Stimulated activated CD4-positive, alpha-beta T cell treated with anti-CD3 and anti-CD28 coated beads, Interleukin-2, amount 100 ng/mL, for 24 hours (primary cell): ENCODE measurements at regions not wholly inside any gene's neighbourhood (a gene's known extent, or its start where the extent isn't known, plus 50 kb on each side); places are given as distances from the start of the nearest gene placed in this dataset.
"Not testable (repeated sequence)": the region's sequence is repeated elsewhere in the genome, so short reads cannot be mapped to it uniquely, and the experiment has no call there.

ENCODE experiments used
- DNase-seq, 2 donors: peaks; one replicate each; pipeline ENCODE4 v3.0.0-alpha.2; 2020

DNA sequence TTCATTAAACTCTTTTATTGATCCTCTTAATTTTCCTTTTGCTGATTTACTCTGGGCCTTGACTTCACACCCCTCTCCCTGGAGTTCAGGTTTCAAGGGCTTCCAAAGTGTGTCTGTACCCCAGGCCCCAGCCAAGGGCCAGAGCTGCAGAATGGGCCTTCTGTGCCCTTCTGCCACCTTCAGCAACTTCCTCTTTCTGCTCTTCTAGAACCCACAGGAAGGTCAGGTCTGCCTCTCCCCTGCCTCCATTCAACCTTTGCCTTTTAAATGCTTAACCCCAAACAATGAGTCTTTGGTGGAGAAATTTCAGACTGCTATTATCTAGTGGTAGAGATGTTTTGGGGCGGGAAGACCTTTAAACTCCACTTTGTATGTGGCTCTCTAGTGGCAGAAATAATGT is 63.1 kb downstream of the TSN start:
- no peak for DNase-seq

DNA sequence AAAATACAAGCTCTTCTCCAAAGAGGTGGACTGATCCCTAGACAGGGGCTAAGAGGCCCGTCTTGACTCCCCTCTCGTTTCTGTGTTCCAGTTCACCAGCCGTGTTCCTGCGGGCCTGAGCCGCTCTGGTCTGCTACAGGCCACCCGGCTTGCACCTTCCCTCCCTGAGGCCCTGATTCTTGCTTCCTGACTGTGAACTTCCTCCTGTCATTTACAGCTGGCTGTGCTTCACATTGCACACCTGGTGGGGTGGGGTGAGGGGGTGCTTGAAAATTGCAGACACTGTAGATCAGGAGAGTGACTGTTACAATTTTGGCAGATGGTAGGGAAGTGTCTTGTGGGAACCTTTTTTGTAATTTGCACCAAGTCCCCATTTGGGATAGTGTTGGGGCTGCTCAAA is 64.4 kb downstream of the TSN start:
- DNase-seq = no peak

DNA sequence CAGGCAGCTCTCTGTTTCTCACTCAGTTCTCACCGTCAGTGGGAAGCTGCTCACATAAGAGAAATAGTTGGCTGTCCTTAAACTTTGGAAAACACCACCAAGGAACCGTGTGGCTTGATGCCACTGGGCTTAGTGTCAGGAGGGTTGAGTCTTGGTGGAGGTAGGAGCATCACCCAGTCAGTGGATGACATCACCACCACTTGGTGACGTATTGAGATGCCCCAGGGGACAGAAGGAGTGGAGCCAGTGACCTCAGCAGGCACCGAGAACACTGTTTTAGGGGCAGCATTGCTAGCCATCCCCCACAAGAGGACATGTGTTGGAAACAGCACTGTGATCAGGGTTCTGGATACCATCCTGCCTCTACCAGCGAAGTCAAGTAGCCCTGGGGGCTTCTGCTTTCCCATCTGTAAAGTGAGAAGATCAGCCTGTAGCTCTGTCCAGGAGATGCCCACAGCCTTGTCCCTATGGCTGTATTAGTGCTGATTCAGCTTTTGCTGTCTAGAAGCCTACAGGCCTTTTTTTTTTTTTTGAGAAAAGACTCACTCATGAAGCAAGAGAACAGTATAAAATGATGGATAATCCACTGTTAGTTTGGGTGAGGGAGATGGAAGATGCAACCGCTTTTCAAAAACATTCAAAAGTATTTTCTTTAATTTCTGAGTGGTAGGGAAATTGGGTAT is 66.2 kb downstream of the TSN start:
- DNase-seq = no peak

DNA sequence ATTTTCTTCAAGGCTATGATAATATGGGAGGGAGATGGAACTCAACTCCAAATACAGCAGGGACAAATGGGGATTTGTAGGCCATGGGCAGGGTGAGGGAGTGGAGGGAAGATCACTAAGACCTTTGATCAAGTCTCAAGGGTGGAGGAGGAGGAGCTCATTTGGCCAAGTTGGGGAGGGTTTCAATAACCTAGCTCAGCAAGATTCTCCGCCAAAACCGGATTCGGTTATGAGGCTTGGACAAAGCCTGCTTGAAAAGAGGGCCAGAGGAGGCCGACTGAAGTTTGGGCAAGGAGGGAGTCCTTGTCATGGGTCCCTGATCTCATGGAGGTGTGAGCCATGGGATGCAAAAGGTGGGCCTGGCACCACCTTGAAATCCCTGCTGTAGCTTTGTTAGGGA is 68.8 kb downstream of the TSN start:
- no peak for DNase-seq

DNA sequence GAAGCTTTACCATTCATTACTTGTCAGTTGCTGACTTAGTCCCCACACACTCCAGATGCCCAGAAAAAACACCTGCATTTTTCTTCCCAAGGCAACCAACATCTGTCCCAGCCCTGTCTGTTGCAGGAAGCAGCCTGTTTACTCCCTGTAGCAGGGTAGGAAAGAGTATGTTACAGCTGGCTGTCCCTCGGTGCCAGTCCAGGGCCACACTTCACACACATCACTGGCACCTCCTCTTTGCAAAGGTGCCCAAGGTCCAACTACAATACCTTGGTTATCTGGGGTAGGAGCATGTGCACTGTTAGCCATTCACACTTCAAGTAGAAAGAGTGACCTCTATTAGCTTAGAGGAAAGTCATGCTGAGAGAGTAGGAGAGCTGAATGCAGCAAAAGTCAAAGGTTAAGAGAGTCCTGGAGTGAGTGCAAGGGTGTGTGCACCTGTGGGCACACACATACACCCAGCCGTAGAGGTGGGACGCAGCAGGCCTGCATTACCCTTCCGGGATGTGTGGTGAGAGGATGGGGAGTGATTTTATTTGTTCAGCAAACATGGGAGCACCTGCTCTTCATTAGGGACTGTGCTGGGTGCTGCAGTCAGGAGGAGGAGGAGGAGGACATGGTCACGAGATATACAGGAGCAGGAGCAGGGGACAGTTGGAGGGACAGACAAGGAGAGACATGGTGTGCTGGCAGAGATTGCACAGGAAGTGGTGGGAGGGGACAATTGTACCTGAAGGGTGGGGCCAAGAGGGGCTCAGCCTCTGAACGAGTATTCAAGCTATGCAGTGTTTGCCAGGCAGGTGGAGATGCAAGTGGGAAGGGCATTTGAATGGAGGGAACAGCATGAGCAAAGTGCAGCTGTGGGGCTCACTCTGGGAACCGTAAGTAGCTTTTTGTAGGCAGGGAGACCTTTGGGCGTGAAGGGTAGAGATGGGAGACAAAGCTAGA is 69.8 kb downstream of the TSN start:
- DNase-seq = no peak

DNA sequence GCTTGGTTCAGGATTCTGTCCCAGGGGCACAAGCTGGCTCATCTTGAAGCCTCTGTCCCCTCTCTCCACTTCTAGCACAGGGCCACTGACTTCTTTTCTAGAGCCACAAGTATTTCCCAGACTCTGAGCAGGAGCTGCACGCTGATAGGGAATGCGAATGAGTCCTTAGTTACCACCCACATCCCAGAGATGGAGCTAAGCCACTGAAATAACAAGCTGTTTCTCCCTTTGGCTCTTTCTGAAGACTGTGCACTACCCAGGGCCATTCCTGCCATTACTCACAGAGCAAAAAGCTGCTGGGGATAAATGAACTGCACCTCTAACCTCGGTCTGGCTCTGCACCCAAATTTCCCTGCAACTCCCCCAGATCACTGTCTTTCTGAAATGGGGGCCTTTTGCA is 70.6 kb downstream of the TSN start:
- no peak for DNase-seq

DNA sequence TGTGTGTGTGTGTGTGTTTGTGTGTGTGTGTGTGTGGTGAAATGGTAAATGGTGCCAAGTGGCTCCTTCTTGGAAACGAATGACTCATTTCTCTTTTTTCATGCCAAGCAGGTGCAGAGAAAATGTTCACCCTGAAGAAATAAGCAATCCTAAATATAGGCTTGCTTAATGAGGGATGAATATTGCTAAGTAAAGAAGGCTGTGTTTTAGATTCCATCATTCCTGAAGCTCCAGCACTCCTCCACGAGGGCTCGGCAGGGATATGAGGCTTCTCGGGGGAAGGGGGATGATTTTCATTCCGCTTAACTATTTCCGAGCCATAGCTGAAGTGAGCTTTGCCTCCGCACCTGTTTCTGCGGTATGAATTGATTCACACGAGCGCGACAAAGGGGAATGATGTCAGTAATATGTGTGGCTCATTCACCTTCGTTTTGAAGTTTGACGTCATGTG is 72.9 kb downstream of the TSN start:
- no peak for DNase-seq

DNA sequence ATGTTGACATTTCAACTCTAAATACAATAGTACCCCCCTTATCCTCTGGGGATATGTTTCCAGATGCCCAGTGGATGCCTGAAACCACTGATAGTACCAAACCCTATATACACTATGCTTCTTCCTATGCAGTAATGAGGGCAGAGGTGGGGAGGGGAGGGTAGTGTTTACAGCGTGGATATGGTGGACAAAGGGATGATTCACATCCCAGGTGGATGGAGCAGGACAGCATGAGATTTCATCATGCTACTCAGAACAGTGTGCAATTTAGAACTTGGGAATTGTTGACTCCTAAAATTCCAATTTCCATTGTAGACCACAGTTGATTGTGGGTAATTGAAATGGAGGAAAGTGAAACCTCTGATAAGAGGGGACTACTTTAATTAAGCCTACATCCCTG is 75.4 kb downstream of the TSN start:
- no peak for DNase-seq

DNA sequence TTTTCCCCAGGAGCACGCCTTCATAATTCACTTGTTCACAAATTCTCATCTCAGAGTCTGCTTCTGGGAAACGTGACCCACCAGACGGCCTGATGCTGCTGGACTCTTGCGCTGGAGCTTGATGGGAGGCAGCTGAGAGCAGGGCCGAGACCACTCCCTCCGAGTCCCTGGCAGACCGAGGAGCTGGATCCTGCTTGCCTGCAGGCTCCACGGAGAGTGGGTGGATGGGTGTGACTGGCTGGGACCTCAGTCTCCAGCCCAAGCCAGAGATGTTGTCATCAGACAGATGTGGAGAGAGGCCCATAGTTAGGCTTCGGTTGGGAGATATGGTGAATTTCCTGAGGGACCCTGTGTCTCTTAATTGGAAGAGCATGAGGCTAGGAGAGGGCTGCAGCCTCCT is 76.4 kb downstream of the TSN start:
- DNase-seq = no peak

DNA sequence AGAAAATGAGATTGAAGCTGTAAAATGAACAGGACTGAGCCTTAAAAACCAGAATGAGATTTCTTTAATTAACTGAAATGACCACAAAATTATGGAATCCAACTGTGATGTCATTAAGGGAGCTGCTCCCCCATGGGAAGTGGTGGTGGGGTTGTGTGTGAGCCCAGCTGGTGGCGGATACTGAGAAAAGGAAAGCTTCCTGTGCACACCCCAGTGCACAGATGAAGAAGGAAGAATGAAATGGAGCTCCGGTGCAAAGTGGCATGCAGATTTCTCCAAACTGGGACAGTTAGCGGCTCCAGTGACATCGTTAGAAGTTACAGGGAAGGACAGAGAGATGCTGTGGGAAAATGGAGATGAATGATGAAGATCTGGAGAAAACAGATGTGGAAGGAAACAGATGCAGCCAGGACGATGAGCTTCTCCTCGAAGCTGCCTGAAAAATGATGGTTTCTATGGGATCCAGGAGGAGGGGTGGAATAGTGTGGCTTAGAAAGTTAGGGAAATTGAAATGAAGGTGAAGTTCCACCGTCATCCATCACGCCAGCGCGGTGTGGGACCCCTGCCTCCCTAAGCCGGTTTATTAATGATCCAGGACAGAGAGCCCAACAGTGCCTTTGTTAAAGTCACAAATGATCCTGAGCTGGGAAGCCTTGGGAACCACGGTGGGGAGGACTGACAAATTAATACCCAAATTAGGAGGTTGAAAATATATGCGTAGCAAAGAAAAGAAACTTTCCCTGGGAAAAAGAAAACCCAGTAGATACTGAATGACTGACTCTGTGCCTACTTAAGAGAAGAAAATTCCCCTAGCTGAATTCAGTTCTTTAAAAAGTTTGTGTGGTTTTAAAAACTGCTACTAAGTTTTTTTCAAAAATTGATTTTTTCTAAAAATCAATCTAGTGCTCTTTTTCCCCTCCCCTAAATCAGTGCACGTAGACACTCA is 77.2 kb downstream of the TSN start:
- no peak for DNase-seq

DNA sequence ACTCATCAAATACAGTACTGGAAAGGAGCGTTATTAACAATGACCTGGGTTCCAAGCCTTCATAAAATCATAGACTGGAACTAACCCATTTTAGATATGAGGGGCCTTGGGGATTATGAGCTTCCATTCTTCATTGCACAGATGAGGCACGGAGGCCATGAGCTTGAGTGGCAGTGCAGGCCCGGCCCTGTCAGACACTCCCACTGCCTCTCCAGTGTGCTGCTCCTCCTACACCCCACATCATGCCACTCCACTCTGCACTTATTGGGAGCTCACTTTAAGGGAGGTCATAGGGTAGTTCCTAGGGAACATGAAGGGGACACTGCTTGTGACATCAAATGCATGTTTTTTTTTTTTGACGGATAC is 77.9 kb downstream of the TSN start:
- DNase-seq = no peak

DNA sequence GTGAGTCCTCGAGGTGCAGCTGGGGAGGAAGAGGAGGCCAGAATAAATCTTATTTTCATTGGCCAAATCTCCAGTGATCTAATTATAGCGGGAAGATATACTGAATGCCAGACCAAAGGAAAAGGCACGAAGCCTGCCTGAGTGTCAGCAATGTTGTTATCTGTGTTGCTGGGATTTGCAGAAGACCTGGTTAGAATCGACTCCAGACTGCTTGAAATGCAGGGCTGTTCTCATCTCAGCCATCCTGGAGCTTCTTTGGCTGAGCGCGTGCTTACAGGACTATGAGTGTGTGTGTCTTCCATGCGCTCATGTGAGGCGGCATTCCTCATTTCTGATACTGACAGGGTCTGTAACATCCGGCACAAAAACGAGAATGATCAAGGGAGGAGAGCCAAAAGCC is 81.2 kb downstream of the TSN start:
- no peak for DNase-seq

DNA sequence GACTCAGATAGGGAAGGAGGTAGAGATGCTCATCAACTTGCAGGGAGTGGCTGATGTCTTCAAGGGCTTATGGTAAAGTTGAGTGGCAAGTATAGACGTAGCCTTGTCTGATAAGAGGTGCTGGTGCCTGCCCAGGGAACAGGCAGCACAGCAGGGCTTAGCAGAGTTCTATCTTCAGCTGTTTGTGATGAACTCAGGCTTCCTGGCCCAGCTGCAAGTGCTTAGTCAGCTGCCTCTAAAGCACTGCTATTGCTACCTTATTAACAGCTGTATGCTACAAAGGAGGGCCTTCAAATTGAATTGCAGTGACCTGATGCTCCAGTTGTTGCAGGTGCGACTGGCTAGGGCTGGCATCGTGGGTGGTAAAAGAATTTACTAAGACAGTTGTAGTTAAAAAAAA is 82.1 kb downstream of the TSN start:
- no peak for DNase-seq

DNA sequence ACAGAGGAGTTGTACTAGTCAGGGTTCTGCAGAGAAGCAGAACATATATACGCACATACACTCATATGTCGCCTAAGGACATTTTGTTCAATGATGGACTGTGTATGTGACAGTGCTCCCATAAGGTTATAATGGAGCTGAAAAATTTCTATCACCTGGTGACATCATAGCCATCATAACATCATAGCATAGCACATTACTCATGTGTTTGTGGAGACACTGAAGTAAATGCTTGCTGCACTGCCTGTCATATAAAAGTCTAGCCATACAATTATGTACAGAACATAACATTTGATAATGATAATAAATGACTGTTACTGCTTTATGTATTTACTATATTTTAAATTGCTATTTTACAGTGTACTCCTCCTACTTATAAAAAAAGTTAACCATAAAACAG is 83.1 kb downstream of the TSN start:
- DNase-seq = no peak

DNA sequence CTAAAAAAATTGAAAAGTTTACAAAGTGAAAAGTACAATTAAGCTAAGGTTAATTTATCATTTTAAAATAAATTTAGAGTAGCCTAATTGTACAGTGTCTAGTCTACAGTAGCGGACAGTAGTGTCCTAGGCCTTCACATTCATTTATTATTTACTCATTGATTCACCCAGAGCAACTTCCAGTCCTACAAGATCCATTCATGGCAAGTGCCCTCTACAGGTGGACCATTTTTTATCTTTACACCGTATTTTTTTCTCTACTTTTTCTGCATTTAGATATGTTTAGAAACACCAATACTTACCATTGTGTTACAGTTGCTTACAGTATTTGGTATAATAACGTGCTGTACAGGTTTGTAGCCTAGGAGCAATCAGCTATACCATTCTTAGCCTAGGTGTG is 84.1 kb downstream of the TSN start:
- DNase-seq = no peak

DNA sequence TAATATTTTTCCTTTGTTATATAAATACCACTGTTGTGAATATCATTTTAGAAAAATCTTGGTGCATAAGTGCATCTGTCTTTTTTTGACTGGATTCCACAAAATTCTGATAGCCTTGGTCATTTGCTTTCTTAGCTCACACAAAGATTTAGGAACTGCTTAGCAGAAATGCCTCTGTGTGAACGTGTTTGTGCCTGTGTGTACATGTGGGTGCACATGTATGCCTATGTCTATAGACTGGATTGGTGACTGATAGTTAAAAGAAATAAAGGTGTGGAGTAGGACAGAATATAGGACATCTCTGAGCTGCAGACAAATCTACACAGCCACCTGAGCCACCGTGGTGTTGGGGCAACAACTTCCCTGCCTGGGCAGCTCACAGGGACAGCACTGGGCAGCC is 93.8 kb downstream of the TSN start:
- no peak for DNase-seq

DNA sequence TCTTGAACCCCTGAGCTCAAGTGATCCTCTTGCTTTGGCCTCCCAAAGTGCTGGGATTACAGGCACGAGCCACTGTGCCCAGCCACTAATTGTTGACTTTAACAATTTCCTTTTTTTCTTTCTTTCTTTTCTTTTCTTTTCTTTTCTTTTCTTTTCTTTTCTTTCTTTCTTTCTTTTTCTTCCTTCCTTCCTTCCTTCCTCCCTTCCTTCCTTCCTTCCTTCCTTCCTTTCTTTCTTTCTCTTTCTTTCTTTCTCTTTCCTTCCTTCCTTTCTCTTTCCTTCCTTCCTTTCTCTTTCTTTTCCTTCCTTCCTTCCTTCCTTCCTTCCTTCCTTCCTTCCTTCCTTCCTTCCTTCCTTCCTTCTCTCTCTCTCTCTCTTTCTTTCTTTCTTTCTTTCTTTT is 97.7 kb downstream of the TSN start:
- DNase-seq = not testable (repeated sequence)

DNA sequence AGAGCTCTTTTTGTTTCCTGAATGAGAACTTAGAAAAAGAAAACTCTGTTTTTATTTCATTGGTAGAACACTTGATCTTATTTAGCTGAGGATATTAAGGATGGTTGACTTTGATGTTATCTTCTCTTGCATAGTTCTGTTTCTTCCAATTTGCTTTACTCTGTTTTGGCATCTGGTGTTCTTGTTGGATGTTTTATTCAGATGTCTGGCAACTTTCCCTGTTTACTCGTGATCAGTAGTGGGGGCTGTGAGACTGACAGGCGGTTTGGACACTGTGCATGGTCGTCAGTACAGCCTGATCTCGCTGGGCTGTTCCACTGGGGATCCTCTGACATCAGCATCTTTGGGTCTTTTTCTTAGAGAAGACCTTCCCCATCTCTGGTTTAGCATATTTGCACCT is 100.1 kb downstream of the TSN start:
- DNase-seq = no peak

DNA sequence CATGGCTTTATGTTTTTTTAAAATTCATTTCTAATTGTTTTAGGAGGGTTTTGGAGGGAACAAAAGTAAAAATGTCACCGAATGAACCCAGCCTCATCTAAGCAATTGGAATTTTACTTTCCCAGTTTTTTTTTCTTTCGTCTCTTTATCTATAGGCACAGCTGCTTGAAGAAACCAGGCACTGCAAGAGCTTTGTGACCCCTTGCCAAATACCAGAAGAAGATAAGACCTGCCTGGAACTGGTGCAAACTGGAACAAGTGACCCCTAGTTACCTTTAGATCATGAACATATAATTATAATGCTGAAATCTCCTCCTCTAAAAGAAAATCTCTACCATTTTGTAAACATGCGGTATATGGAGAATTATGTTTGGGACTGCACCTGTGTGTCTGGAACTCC is 100.9 kb downstream of the TSN start:
- no peak for DNase-seq

DNA sequence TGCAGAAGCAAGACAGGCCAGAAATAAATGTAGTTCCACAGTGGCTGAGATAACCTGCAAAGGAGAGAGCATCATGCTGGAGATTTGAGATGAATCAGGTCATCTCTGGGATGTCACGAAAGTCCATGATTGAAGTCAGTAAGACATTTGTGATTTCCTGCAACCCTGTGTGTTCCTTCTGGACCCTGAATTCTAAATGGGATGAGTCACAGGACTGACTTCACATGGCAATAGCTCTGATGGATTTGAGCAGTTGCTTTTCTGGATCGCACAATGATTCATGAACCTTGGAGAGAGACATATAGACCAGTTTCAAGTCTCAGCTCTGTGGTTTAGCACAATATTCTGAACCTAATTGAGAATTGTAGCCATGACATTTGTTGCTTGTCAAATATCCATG is 102.9 kb downstream of the TSN start:
- DNase-seq = no peak

DNA sequence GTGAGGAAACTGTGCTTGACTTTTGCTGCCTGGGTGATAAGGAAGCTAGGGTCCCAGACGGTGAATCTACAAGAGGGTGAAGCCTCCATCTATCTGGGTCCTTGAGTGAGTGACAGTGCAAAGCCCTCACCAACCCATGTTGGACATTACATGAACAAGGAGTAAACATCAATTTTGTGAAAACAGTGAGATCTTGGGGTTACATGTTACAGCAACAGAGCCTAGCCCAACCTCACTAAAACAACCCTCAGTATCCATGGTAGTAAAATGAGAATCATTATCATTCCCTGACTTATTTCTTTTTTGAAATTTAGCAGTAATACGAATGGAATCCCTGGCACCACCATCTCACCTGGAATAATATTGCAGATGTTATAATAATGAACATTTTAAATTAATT is 103.4 kb downstream of the TSN start:
- DNase-seq = no peak

DNA sequence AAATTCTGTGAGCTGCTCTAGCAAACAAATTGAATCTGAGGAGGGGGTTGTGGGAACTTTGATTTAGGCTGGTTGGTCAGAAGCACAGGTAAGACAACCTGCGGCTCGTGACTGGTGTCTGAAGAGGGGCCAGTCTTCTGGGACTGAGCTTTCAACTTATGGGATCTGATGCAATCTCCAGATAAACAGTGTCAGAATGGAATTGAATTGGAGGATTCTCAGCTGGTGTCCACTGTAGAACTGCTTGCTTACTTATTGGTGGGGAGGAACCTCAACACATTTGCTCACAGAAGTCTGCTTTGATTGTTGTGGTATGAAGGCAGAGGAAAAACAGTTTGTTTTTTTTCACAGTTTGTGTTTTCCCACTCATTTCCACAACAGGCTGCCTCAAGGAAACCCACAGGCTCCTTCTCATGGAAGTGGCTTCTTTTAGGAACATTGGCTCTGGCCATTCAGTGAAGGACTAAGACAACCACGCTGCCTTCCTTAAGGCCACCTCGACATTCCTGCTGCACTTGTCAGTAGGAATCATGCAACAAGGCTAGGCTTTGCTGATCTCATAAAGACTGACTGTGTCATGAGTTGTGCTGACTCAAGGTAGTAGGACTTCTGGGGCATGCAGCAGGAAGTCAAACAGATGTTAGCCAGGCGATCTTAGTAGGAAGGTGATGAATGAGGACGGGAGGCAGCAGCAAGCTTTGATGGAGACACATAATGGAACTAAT is 104.7 kb downstream of the TSN start:
- no peak for DNase-seq

DNA sequence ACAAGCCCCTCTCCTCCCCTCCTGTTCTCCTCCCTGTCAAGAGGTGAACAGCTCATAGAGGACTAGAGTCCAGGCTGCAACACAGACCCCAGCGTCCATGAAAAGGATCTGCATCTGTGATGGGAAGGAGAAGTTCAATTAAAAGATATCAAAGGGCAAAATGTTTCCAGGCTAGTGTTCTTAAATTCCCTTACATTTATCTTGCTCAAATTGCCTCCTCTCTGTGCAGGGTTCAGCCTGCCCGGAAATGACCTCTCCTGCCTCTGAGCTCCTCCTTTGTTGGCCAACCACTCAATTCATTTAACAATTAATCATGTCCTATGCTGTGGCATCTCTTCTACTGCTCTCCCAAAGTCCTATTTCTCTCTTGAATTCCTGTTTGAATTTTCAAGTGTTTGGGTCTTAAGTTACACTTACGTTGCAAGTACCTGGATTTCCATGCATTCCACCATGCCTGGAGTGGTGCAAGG is 105.3 kb downstream of the TSN start:
- no peak for DNase-seq
